NAMALWA (cell line): ENCODE measurements at regions not wholly inside any gene's neighbourhood (a gene's known extent, or its start where the extent isn't known, plus 50 kb on each side); places are given as distances from the start of the nearest gene placed in this dataset.

Source experiments
- DNase-seq: peaks from one replicate; pipeline ENCODE4 v3.0.0-alpha.2; 2015; ENCODE audit warnings: low spot score

DNA sequence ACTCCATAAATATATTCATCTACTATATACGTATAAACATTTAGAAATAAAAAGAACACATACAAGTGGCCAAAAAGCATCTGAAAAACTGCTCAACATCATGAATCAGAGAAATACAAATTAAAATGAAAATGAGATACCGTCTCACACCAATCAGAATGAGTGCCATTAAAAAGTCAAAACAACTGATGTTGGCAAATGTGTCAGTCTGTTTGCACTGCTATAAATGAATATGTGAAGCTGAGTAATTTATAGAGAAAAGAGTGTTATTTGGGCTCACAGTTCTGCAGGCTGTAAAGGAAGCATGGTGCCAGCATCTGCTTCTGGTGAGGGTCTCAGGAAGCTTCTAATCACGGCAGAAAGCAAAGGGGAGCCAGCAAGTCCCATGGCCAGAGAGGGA lies 620.3 kb upstream of the CCDC54 start:
- DNase-seq: no peak

DNA sequence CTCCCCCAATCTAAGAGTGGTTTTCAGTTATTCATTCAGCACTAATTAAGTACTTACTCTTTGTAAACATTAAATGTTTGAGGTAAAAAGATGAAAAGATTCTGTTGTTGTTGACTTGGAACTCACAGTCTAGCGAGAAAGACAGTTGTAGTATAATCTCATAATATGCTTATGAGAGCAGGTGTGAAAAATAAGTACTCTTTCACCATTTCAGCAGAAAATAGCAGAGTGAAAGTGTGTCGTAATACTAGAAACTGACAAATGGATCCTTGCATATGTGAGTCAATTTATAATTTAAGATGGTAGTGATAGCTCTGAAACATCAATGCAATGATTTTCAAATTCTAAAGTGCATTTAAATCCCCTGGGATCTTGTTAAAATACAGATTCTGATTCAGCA lies 618.8 kb upstream of the CCDC54 start:
- no peak for DNase-seq

DNA sequence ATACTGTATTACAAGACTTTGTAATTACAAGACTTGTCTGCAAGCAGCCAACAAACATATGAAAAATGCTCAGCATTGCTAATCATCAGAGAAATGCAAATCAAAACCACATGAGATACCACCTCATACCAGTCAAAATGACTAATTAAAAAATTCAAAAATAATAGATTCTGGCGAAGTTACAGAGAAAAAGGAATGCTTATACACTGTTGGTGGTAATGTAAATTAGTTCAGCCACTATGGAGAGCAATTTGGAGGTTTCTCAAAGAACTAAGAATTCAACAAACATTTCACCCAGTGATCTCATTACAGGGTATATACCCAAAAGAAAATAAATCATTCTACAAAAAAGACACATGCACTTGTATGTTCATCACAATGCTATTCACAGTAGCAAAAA lies 617.5 kb upstream of the CCDC54 start:
- DNase-seq: no peak

DNA sequence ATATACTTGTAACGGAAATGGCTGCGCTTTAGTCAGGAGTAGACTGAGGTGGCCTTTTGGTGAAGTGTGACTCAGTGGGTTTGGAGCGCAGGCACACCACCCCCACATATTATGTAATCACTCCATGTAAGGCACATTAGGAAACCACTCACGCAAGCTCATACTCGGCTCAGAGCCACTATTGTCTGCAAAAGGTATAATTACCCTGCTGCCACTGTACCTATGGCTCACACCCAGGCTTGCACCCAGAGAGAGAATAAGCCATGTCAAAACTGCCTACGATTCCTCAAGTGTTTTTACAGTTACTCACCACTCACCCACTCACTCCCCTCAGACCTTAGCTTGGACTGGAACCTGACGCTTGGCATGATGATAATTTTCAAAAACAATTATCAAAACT lies 611.9 kb upstream of the CCDC54 start:
- DNase-seq: peak; percentile 2

DNA sequence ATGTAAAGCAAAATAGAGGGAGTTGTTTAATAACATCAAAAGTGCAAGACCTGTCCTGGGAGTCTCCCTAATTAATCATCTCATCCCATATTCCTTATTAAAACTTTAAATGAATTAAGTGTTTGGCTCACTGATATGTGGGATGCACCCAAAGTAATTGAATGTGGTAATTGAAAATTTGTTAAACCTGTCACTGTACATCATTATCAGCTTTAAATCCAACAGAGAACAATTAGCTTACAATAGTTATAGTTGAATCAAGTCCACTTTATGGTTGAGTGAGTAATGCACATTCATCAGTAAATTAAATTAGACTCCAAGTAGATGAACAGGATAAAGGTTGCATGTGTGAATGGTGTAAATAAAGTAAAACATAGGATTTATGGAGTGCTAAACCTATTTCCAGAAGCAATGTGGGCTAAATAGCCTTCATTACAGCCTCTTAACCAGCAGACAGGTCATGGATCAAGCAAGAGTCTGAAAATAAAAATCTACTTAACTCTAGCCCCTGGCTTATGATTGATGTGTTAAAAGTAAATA lies 608.2 kb upstream of the CCDC54 start:
- no peak for DNase-seq

DNA sequence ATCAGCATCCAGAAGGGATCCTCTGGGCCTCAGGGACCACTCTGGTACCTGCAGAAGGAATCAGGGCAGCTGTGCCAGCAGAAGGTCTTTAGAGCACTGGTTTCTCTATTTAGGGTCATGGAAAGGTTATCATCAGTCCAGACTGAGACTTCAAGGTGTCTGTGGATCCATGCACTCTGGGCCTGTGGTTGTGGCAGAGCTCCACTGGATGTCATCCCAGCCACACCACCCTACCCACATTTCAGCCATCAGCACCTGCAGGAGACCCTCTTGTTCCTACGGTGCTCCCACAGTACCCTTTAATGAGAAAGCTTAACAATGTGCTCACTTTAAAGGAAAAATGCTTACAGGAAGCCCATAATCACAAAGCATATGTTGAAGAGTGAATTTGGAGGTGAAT lies 603.4 kb upstream of the CCDC54 start:
- no peak for DNase-seq

DNA sequence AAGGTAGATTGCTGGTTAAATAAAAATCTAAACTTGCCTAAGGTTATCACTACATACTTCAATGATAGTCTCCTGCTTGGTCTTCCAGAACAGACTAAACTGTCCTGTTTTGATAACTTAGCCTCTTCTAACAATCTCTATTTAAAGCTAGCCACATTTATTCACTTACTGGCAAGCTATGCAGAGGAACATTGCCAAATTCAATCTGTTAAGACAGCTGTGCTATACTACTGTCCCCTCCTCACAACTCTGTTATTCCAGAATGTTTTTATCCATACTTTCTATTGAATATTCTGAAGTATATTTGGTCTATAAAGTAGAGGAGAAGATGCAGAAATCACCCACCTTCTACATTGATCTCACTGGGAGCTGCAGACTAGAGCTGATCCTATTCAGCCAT lies 594.0 kb upstream of the CCDC54 start:
- no peak for DNase-seq

DNA sequence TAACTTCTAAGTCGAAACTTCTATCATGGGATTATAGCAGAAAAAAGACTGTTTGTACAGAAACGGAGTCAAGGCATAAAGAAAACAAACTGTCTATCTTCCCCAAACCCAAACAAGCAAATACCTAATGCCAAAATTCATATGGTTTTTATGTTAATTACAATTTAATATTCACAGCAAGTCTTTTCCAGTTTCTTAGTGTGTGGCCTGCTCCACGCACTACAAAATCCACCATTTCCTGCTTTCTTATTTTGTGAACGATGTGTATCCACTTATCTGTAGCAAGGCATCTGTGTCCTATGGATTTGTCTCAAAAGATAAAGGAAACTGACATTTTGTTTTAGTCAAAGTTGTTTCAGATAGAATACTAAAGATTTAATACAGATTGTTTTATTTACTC lies 588.0 kb upstream of the CCDC54 start:
- no peak for DNase-seq

DNA sequence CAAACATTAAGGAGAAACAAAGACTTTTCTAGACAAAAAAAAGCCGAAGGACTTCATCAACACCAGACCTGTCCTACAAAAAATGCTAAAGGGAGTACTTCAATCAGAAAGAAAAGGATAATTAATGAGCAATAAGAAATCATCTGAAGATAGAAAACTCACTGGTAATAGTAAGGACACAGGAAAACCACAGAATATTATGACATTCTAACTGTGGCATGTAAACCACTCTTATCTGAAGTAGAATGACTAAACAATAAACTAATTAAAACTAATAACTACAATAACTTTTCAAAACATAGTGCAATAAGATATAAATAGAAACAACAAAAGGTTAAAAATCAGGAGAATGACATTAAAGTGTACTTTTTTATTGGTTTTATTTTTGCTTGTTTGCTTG lies 584.5 kb upstream of the CCDC54 start:
- no peak for DNase-seq

- DNase-seq: no peak
These were observed 582.8 kb upstream of the CCDC54 start for GRCh38 chr3:106794442-106794841.

GRCh38 chr3:106795553-106795952 lies 581.7 kb upstream of the CCDC54 start:
- no peak for DNase-seq

GRCh38 chr3:106797461-106797860 lies 579.8 kb upstream of the CCDC54 start:
- no peak for DNase-seq

- DNase-seq: no peak
These were observed 571.6 kb upstream of the CCDC54 start for GRCh38 chr3:106805625-106806024.

- no peak for DNase-seq
These were observed 570.3 kb upstream of the CCDC54 start for GRCh38 chr3:106806964-106807363.

GRCh38 chr3:106809041-106809440 lies 568.2 kb upstream of the CCDC54 start:
- DNase-seq: no peak

DNA sequence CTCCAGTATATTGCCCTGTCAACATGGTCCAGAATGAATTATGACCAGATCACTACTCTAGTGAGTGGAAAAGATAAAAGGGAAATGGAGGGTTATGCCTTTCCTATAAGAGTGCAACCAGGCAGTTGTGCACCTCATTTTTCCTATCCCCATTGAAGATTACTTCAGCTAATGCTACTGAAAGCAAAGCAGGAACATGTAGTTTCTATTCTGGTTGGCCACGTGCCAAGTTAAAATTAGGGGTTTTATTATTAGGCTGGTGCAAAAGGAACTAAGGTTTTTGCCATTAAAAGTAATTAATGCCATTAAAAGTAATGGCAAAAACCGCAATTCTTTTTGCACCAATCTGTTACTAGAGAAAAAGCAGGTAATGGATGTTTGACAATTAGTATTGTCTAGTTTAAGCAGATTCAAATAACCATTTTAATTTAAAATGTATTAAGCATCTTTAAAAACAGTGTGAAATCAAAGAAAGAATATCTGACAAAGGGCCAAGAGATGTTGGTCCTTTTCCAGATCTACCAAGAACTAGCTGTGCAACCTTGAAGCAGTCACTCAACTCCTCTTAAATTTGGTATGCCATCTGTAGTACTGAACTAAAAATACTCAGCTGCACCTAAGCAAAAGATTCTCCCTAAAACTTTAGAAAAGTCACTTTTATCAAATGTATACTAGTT lies 567.5 kb upstream of the CCDC54 start:
- DNase-seq: peak; percentile 25

- no peak for DNase-seq
These were observed 566.9 kb upstream of the CCDC54 start for GRCh38 chr3:106810300-106810875.

DNA sequence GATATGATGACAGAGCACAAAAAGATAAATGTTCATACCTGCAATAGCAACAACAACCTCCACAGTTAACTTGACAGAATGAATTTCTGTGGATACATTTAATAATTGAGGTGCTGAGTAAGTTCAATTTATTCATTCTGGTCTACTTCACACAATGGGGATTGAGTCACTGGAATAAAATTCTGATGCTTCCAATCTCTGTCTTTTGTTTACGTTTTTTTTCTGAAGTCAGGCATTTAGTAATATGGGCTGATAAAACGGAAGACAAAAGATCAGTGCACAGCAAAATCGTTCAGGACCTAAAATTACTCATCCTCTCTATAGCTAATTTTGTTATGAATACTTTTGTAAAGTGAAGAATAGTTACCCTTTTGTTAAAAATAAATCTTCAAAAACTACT lies 565.9 kb upstream of the CCDC54 start:
- DNase-seq: no peak

- DNase-seq: no peak
These were observed 563.5 kb upstream of the CCDC54 start for GRCh38 chr3:106813742-106814141.

- DNase-seq: no peak
These were observed 563.0 kb upstream of the CCDC54 start for GRCh38 chr3:106814231-106814630.

- DNase-seq: no peak
These were observed 560.4 kb upstream of the CCDC54 start for GRCh38 chr3:106816838-106817237.

GRCh38 chr3:106817706-106818105 lies 559.5 kb upstream of the CCDC54 start:
- no peak for DNase-seq

DNA sequence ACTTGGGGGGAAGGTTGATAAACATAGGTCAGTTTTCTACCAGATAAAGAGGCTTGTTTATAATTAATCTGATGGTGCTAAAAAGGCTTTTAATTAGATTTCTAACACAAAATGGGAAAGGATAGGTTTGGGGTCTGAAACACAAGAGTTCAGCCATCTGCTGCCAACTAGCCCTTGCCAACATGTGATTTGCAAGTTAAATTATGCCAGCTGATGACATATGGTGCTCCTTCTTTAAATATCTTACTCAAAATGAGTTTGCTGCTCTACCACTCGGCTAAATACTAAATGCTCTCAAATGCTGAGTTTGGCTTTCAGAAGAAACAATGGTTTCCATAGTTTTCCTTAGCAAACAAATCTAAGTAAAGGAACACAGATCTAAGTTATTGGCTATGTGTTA lies 557.8 kb upstream of the CCDC54 start:
- DNase-seq: no peak

- no peak for DNase-seq
These were observed 556.4 kb upstream of the CCDC54 start for GRCh38 chr3:106820726-106821362.
